ENCODE measurements at regions not wholly inside any gene's neighbourhood (a gene's known extent, or its start where the extent isn't known, plus 50 kb on each side); places are given as distances from the start of the nearest gene placed in this dataset.

DNA sequence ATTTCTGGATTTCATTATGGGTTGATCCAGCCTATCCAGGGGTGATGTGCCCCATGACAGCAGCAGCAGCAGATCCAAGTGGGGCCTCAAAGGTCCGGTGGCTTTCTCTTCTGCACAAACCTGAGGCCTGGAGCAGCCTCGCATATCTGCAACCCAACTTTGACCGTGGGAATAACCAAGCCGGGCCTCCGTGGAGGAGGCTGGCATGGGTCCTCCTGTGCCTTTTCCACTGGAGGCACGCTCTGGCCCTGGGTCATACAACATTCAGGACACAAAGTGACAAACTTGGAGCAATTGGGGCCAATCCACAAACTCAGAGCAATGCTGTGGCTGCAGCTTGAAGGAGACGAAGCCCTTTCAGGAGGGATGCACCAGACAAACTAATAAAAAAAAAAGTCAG, 330.0 kb upstream of the MKI67 start:
- in situ Hi-C loops (cut with MboI; ENCODE audit: low sequenced_read_pairs), result no loop called here

DNA sequence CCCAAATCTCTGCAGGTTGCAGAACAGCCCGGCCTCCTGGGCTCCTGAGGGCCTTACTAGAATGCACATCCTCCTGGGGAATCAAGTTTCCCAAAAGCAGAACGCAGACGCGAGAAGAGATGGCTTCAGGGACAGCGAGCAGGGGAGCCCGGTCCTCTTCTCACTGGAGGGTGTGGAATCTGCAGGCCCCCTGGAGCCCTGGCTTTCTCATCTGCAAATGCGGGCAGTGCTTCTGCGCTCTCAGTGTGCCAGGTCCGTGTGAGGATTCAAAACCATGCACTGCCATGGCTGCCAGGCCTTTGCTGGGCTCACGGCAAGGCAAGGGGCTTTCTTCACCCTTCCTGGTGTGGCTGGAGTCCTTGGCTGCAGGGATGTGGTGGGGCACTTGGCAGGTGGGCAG, 330.9 kb upstream of the MKI67 start:
- in situ Hi-C loops (cut with MboI; ENCODE audit: low sequenced_read_pairs), result no loop called here

DNA sequence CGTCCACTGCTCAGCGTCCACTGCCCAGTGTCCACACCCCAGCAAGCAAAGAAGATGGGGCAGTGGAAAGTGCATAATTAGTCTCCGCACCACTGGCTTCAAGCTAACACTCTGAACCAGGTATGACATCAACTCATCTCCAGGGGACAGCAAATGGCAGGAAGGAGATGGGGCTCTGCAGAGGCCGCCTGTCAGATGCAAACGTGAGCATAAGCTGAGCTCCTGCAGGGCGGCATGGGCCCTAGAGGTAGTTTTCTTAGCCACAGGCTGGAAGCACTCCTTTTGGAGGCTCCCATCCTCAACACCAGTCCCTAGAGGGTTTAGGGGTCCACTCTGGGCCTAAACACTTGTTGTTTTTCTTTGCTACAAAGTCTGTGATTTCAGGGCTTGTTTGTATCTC, 335.8 kb upstream of the MKI67 start:
- in situ Hi-C loops (cut with MboI; ENCODE audit: low sequenced_read_pairs), result no loop called here

DNA sequence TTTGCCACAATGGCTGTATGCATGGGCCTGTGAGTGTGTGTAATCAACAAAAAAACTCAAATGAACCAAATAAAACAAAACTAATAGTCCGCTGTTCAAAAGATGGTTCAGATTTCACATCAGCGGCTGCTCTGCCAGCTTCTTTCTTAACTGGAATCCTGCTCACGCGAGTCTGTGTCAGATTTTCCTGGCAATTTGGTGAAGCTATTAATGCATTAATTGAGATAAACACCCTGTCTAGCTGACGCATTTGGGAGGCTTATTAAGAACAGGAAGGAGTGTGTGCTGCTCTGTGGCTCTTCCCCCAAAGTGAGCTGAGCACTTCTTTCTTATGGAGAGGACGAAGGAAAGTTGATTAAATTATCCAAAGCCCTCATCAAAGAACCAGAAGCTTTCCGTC, 336.6 kb upstream of the MKI67 start:
- in situ Hi-C loops (cut with MboI; ENCODE audit: low sequenced_read_pairs), result no loop called here

DNA sequence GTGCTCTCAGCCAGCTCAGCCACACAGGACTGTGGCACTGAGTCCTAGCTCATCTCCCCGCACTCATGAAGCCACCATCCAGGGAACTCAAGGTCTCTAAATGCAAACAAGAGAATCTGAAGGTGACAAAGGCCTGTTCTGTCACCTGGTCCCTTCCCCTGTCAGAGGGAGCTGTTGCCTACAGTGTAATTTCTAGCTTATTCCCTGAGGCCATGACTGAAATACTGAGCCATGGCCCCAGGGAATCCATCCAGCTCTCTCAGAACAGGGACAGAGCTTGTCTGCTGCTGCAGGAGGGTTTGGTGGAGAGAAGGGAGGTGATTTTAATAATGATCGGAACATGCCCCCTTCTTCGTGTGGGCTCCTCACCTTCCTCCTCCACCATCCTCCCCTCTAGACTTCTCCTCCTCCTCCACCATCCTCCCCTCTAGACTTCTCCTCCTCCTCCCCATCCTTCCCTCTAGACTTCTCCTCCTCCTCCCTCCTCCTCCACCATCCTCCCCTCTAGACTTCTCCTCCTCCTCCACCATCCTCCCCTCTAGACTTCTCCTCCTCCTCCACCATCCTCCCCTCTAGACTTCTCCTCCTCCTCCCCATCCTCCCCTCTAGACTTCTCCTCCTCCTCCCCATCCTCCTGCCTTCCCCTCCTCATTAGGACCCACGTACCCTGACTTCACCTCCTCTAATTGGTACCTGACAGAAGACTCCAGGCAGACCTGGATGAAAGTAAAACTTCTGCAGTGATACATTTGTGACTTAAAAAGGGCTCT, 338.0 kb upstream of the MKI67 start:
- in situ Hi-C loops (cut with MboI; ENCODE audit: low sequenced_read_pairs), result no loop called here

DNA sequence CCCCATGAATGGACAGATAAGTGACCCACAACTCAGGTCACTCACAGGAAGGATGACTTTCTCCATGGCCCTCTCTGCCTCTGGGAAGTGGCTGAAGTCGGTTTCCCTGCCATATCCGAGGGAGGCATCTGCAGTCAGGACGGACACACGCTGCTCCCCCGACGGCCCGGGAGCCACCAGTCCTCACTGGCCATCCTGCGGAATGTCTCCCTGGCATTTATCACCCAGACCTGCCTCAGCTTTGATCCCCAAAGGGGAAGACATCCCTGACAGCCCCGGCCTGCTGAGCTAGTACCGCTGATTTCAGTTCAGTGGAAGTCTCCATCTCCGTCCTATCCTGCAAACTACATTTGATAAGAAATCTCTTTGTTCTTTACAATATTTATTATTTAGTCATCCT, 339.5 kb upstream of the MKI67 start:
- in situ Hi-C loops (cut with MboI; ENCODE audit: low sequenced_read_pairs), result no loop called here

DNA sequence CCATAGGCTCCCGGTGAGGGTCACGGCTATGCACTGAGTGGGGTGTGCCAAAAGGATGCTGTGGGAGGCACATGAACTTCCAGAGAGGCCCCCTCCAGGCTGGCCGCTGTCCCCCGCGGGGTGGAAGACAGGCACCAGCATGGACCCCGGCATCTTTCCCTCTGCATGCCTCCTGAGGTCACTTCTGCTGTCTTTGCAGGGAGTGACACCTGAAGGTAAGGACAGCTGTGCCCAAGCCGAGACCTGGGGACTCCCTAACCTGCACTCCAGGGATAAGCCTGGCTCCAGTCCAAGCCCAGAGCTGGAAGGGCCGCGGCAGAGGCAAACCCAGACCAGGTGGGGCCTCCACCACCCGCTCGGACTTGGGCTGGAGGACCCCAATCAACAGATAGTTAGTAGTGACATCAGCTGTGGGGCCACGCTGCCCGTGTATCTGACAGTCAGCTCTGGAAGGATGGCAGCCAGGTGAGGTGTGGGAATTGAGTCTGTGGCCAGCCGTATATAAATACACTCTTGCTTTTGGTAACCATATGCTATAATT, 340.7 kb upstream of the MKI67 start:
- in situ Hi-C loops (cut with MboI; ENCODE audit: low sequenced_read_pairs), result no loop called here

DNA sequence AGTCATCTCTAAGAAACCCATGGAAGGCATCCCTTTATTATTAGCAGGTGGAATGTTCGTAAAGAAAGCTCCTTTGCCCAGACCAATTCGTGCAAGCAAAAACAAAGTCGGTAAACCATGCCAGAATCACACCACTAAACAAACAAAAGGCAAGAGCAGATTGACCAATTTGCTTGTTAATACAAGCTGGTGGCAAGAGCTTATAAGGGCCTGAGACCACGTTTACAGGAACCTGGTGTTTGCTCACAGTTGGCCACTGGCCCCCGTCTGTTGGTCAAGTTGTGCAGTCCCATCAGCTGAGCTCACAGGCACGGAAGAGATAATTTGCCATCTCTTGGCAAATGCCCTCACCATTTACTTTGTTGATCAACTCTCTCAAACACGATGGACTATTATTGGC, 342.2 kb upstream of the MKI67 start:
- in situ Hi-C loops (cut with MboI; ENCODE audit: low sequenced_read_pairs), result no loop called here

DNA sequence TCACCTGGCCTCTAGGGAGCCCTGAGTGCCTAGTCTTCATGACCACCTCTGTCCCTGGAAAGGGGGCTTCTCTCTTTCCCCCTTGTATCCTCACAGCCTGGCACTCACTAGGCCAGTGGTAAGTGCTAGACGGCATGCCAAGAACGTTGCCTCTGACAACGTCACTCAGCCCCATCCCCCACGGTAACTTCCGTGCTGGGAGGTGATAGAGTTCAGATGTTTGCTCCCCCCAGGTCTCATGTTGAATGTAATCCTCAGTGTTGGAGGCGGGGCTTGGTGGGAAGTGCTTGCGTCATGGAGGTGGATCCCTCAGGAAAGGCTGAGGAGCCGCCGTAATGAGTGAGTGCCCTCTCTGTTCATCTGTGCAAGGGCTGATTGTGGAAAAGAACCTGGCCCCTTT, 343.3 kb upstream of the MKI67 start:
- in situ Hi-C loops (cut with MboI; ENCODE audit: low sequenced_read_pairs), result no loop called here

DNA sequence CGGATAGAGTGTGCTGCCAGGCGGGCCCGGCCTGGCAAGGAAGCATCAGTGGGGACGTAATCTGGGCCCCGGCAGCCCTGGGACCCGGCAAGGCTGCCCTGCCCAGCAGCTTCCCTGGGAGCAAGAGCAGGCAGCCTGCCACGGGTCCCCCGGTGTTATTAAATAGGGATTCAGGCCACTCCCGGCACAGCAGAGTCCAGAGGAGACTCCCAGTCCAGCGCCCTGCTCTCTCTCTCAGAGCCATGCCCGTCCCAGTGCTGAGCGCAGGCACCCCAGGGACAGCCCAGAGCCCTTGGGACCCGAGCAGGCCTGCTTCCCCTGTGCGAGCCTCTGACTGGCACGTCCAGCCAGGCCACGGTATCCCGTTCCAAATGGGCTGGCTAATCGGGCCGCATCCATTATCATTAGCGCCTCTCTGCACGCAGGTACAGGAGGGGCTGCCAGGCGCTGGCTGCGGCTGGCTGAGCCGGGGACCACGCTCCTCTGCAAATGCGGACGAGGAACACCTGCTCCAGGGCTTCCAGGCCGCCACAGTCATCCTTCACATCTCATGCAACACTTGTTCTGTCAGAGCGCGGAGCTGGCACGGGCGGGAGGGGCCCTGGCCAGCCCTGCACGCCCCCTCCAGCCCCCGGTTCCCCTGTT, 344.2 kb upstream of the MKI67 start:
- in situ Hi-C loops (cut with MboI; ENCODE audit: low sequenced_read_pairs), result no loop called here

DNA sequence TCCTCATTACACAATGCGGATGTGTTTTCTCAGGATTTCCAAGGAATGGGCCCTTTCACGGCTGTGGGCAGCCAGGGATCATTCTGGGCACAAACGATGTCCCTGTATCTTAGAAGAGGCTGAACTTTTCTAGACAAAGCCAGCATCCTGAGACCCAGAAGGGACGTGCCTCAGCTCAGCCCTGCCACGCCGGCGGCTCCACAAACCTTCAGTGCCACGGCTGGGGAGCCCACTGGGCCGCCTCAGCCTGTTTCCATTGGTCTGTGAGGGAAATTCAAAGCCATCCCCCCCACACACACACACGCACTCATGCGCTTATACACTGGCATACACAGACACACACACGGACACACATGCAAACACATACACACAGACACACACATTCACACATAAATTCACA, 344.9 kb upstream of the MKI67 start:
- in situ Hi-C loops (cut with MboI; ENCODE audit: low sequenced_read_pairs), result no loop called here

DNA sequence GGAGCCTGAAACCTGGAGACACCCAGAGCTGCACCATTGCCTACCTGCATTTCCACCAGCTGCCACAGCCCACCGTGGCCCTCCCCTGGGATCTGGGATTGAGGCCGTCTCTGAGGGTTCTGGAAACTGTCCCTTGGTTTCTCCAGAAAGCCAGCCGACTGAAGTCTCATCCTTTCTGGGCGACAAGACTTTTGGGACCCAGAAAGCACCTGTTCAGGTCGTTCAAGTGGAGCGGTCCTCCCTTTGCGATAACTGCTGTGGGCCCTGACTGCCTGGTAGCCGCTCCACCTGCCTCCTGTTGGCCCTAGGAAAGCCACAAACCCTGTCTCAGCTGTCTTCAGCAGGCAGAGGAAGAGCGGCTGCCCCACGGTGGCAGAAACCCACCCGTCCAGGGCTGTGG, 346.0 kb upstream of the MKI67 start:
- in situ Hi-C loops (cut with MboI; ENCODE audit: low sequenced_read_pairs), result no loop called here

DNA sequence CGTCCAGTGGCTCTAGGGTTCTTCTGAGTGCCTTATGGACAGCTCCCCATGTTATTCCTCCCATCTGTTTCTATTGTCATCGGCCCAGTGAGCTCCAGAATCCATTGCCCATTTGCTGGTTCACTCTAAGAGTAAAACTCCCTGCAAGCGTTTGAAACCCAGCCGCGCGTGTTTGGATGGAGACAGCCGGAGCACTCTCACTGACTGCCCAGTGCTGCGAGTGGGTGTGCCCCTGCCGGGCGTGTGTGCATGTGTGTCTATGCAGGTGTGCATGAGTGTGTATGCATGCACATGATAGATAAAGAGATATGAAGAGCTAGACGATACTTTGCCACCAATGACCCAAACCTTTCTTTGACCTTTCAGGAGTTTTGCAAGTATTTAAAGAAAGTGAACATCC, 347.2 kb upstream of the MKI67 start:
- in situ Hi-C loops (cut with MboI; ENCODE audit: low sequenced_read_pairs), result no loop called here

DNA sequence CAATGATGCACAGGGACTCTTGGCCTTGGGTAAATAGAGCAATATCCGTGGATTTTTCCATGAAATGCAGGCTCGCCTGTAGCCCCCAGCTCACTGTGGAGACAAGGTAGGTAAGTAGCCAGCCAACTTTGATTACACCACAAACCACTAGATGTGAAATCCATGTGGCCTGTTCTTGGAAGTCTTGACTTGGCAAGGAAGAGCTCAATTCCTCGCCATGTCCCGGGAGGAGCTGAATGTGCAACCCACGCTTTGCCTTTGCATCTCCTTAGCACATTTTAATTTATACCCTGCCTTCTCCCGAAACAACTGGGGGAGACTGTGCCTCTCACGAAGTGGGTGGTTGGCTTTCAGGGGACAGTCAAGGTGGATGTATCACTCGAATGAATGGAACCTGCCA, 347.7 kb upstream of the MKI67 start:
- in situ Hi-C loops (cut with MboI; ENCODE audit: low sequenced_read_pairs), result no loop called here

DNA sequence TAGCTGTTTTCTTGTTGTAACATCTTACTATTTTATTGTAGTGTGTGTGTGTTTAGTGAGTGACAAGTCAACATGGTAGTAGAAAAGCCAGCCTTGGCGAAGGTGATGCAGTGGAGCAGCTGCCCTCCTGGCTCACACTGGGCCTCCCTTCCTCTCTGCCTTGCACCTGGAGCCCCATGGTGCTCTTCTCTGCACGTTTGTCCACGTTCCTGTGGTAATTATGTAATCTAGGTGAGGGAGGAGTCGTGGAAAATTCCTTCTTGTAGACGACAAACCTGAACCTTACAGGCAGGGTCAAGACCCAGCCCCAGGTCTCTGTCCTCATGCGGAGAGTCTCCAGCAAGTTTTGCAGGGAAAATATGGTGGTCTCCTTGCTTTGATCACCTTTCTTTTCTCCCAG, 348.3 kb upstream of the MKI67 start:
- in situ Hi-C loops (cut with MboI; ENCODE audit: low sequenced_read_pairs), result no loop called here

DNA sequence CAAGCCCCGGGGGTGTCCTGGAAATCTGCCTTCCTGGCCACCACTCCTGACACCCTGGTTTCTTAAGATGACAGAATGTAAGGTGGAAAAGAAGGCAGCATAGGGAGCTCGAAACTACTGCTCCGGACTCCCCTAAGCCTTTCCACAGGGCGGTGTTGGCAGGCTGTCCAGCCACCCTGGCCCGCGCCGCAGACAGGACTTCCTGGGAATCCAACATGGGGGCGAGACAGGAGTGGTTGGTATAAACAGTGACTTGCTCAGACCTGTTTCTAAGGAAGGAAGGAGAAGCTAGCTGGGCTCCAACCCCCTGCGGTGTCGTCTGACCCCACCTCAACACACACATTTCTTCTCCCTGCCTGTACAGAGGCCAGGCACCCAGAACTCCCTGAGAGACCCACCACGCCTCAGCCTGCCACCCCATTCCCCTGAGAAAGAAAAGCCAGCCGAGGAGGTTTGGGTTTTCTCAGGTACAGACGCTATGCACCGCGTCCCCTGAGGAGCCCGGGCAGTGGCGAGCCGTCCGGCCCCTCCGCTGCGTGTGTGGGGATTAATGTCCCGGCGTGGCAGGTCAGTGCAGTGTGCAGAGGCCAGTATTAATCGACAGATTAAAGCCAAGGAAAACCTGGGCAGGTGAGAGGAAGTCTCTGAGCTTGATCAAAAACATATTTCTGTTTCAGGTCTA, 349.6 kb upstream of the MKI67 start:
- in situ Hi-C loops (cut with MboI; ENCODE audit: low sequenced_read_pairs), result no loop called here

DNA sequence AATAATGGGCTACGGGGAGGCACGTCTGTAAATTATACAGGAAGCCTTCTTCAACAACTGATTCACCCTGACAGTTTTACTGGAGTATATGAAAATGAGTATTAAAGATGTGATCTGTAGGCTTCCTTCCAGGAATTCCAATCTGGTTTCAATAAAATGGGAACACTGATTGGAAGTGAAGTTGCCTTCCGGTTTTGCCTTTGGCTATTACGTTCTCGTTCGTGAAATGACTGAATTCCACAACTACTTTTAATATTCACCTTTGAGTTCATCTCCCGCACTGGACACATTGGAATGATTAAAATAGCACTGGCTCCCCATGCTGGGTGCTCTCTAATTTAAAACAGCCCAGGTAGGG, 350.1 kb upstream of the MKI67 start:
- in situ Hi-C loops (cut with MboI; ENCODE audit: low sequenced_read_pairs), result no loop called here

DNA sequence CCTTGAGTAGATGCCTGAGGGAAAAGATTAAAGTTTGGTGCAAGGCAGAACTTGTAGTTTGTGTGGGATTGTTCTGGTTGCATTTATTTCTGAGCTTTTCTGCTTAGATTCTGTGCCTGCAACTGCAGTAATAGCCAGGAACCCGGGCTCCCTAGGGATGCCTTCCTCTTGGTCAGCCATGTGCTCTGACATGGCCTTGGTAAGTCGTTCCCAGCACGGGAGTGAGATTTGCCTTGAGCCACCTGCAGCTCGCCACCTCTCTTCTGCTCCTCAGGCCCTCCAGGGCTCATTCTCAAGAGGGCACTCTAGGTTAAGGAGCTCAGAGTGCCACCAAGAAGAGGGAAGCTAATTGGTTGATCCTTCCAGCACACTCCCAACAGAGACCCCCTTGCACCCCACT, 350.6 kb upstream of the MKI67 start:
- in situ Hi-C loops (cut with MboI; ENCODE audit: low sequenced_read_pairs), result no loop called here

DNA sequence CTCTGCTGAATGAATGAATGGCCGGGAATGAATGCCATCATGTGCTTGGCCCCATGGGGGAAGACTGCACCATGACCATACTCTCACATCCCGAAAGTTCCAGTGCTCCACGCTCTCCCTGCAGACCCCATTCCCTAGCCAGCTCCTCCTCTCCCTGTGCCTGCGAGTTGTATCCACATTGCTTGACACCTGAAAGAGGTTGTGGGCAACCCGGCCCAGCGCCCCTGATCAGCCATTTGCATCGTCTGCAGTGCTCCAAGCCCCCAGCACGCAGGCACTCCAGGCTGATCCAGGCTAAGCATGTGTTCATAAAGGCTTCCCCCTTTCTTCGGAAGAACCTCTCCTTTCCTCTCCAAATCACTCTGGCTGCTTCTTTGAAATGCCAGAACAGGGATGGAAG, 354.4 kb upstream of the MKI67 start:
- in situ Hi-C loops (cut with MboI; ENCODE audit: low sequenced_read_pairs), result no loop called here

DNA sequence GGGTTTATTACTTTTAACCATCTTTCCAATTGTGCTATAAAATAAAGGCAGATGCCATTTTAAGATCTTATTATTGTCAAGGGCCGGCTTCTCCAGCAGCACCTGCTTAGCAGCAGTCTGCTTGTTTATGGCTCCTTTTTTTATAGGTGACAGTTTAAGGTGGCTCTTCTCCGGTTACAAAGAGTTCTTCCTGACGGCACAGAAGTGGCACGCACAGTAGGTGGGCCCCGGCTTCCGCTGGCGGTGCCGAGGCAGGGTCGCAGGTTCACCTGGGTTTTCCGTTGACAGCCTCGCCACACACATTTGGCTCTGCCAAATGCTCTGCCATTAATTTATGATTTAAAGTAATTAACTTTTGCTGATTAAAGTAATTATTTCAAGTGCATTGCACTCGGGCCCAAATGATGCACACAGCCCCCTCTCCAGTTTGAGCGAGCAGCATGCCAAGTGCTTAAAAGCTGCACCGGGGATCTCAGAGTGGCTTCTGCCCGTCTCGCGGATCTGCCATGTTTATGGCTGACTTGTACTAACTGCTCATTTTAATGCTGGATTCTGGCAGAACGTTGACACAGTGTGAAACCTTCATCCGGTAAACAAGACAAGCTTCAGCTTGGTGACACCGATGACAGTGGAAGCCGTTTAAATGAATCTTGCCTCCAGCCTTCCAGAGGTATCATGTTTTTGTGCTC, 355.1 kb upstream of the MKI67 start:
- in situ Hi-C loops (cut with MboI; ENCODE audit: low sequenced_read_pairs), result no loop called here

DNA sequence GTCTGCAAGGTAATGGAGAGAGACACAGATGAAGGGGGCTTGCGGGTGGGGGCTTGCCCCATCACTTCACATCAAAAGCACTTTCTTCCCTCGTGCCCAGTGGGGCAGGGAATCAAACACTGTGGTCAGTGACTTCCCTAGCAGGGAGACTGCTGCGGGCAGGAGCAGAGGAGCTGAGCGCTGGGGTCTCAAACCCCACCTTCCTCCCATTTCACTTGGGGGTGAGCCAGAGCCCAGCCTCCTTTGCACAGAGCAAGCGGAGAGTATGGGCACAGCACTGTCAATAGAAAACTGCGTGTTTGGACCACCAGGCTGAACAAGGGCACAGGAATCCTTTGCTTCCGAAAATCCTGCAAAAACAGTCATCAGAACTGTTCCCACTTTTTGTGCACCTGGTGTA, 355.8 kb upstream of the MKI67 start:
- in situ Hi-C loops (cut with MboI; ENCODE audit: low sequenced_read_pairs), result no loop called here

DNA sequence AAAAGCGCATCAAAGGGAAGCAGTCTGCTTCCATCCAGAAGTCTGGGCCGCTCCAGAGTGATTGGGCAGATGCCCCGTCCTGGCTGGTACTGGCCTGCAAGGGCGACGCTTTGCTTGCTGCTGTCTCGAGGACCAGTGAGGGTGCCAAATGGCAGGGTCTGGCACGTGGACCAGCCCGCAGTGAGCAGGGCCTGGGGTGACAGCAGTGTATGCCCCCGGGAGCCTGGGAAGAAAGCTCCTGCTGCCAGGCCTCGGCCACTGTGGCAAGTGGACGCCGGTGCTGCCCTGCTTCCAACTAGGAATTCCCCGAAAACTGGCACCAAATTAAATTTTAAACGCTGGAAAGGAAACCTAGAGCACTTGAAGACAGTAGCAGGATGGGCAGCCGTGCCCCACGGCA, 357.0 kb upstream of the MKI67 start:
- in situ Hi-C loops (cut with MboI; ENCODE audit: low sequenced_read_pairs), result no loop called here
